HFFc6 (cell line): ENCODE measurements at regions not wholly inside any gene's neighbourhood (a gene's known extent, or its start where the extent isn't known, plus 50 kb on each side); places are given as distances from the start of the nearest gene placed in this dataset.

ENCODE experiments used
- DNase-seq: peaks from one replicate; pipeline ENCODE4 v3.0.0-alpha.2; 2018
- H3K27ac Mint-ChIP-seq: 2 replicates; pipeline ENCODE4 v1.8.0; 2020; ENCODE audit warnings: mild to moderate bottlenecking, mixed read lengths
- H3K27me3 Mint-ChIP-seq: 2 replicates; pipeline ENCODE4 v1.8.0; 2021; ENCODE audit warnings: mild to moderate bottlenecking, moderate library complexity, mixed read lengths; ENCODE audit not compliant: insufficient read depth
- H3K36me3 Mint-ChIP-seq: 2 replicates; pipeline ENCODE4 v1.8.0; 2021; ENCODE audit warnings: low read depth, mixed read lengths
- H3K4me1 Mint-ChIP-seq: 2 replicates; pipeline ENCODE4 v1.8.0; 2020; ENCODE audit warnings: low read depth, mixed read lengths
- H3K4me3 Mint-ChIP-seq: 2 replicates; pipeline ENCODE4 v1.8.0; 2020; ENCODE audit warnings: mild to moderate bottlenecking, moderate library complexity, mixed read lengths
- H3K9me3 Mint-ChIP-seq: 2 replicates; pipeline ENCODE4 v1.8.0; 2020; ENCODE audit warnings: mild to moderate bottlenecking, mixed read lengths
- CTCF ChIP-seq: fragments of 200-600 bp; sonication (generic); IDR thresholded peaks from 2 replicates; pipeline ENCODE4 v1.5.0; 2021; ENCODE audit warnings: antibody characterized with exemption, mild to moderate bottlenecking

- Mint-ChIP-seq H3K27ac (peak overlapping the region; percentile 80), H3K36me3 (no peaks in the 10 kb centered on the region), H3K27me3 (no peaks in the 10 kb centered on the region), H3K4me3 (peak overlapping the region; percentile 78), H3K9me3 (no peaks in the 10 kb centered on the region), H3K4me1 (peaks cover 64% of the 10 kb centered on the region)
- no peak for TF ChIP-seq CTCF
- DNase-seq, result peak; percentile 12
Measured at GRCh38 chr4:17058916-17059741, 160.7 kb upstream of the LDB2 start.

GRCh38 chr4:17058536-17058915, 160.1 kb upstream of the LDB2 start:
- TF ChIP-seq CTCF, result no peak
- Mint-ChIP-seq H3K4me3 (peak overlapping the region; percentile 78), H3K27ac (peak overlapping the region; percentile 80)

GRCh38 chr4:17057035-17057434, 158.6 kb upstream of the LDB2 start:
- no peak for TF ChIP-seq CTCF
- DNase-seq, result no peak
- Mint-ChIP-seq H3K9me3 (no peaks in the 10 kb centered on the region), H3K27me3 (no peaks in the 10 kb centered on the region), H3K4me3 (no peak overlapping the region), H3K27ac (no peak overlapping the region), H3K36me3 (no peaks in the 10 kb centered on the region), H3K4me1 (peaks cover 65% of the 10 kb centered on the region)

More at GRCh38 chr4:17058536-17058915, 160.1 kb upstream of the LDB2 start:
- Mint-ChIP-seq H3K27me3 (no peaks in the 10 kb centered on the region), H3K4me1 (peaks cover 64% of the 10 kb centered on the region), H3K9me3 (no peaks in the 10 kb centered on the region), H3K36me3 (no peaks in the 10 kb centered on the region)
- peak; percentile 30 for DNase-seq

- Mint-ChIP-seq H3K9me3 (no peaks in the 10 kb centered on the region), H3K36me3 (no peaks in the 10 kb centered on the region), H3K27me3 (no peaks in the 10 kb centered on the region), H3K27ac (peak overlapping the region; percentile 75), H3K4me1 (peaks cover 68% of the 10 kb centered on the region), H3K4me3 (no peak overlapping the region; the same call in 1 of the 2 replicates)
- peak; percentile 92 for DNase-seq
- no peak for TF ChIP-seq CTCF
Measured at GRCh38 chr4:17055788-17056187, 157.3 kb upstream of the LDB2 start.

GRCh38 chr4:17045866-17046265, 147.4 kb upstream of the LDB2 start:
- H3K27me3 Mint-ChIP-seq, result no peaks in the 10 kb centered on the region; the same call in 1 of the 2 replicates
- no peak overlapping the region for H3K27ac Mint-ChIP-seq
- peaks cover 4% of the 10 kb centered on the region; the same call in 1 of the 2 replicates for H3K36me3 Mint-ChIP-seq
- no peak overlapping the region for H3K4me3 Mint-ChIP-seq
- no peak for DNase-seq
- no peaks in the 10 kb centered on the region for H3K9me3 Mint-ChIP-seq
- H3K4me1 Mint-ChIP-seq, result no peaks in the 10 kb centered on the region
- no peak for TF ChIP-seq CTCF
